ENCODE measurements at regions not wholly inside any gene's neighbourhood (a gene's known extent, or its start where the extent isn't known, plus 50 kb on each side); places are given as distances from the start of the nearest gene placed in this dataset.
"Not testable (repeated sequence)": the region's sequence is repeated elsewhere in the genome, so short reads cannot be mapped to it uniquely, and the experiment has no call there.

GRCh38 chr1:217921126-217921904, 290.2 kb downstream of the SPATA17 start:
- DNase-seq, result no peak

GRCh38 chr1:217924924-217925323, 293.8 kb downstream of the SPATA17 start:
- DNase-seq, result no peak

GRCh38 chr1:217929213-217929885, 298.2 kb downstream of the SPATA17 start:
- peak; percentile 98 for DNase-seq

GRCh38 chr1:217943361-217943760, 312.2 kb downstream of the SPATA17 start:
- DNase-seq, result no peak

- no peak for DNase-seq
Measured at GRCh38 chr1:217944550-217944949, 313.4 kb downstream of the SPATA17 start.

- DNase-seq, result no peak
Measured at GRCh38 chr1:217946511-217946910, 315.4 kb downstream of the SPATA17 start.

- DNase-seq, result no peak
Measured at GRCh38 chr1:217948741-217949140, 317.6 kb downstream of the SPATA17 start.

- no peak for DNase-seq
Measured at GRCh38 chr1:217953330-217953729, 322.2 kb downstream of the SPATA17 start.

GRCh38 chr1:217953922-217954321, 322.8 kb downstream of the SPATA17 start:
- no peak for DNase-seq

- no peak for DNase-seq
Measured at GRCh38 chr1:217955723-217956122, 324.6 kb downstream of the SPATA17 start.

GRCh38 chr1:217965156-217965786, 319.8 kb upstream of the RRP15 start:
- DNase-seq, result no peak

GRCh38 chr1:217968085-217968484, 317.0 kb upstream of the RRP15 start:
- no peak for DNase-seq

GRCh38 chr1:217969428-217969827, 315.7 kb upstream of the RRP15 start:
- DNase-seq, result no peak

- DNase-seq, result no peak
Measured at GRCh38 chr1:217977943-217978342, 307.1 kb upstream of the RRP15 start.

GRCh38 chr1:217981430-217981829, 303.7 kb upstream of the RRP15 start:
- DNase-seq, result no peak

- DNase-seq, result peak; percentile 96
Measured at GRCh38 chr1:217982331-217983050, 302.6 kb upstream of the RRP15 start.

- DNase-seq, result peak; percentile 96
Measured at GRCh38 chr1:217983051-217983375, 302.1 kb upstream of the RRP15 start.

GRCh38 chr1:217985641-217986040, 299.5 kb upstream of the RRP15 start:
- DNase-seq, result no peak

GRCh38 chr1:217989510-217989909, 295.6 kb upstream of the RRP15 start:
- no peak for DNase-seq

GRCh38 chr1:217993439-217993838, 291.7 kb upstream of the RRP15 start:
- no peak for DNase-seq

GRCh38 chr1:218008296-218008695, 276.8 kb upstream of the RRP15 start:
- not testable (repeated sequence) for DNase-seq

- not testable (repeated sequence) for DNase-seq
Measured at GRCh38 chr1:218015106-218015505, 270.0 kb upstream of the RRP15 start.

GRCh38 chr1:218024211-218024720, 260.8 kb upstream of the RRP15 start:
- DNase-seq, result no peak
